Activated CD4-positive, alpha-beta T cell treated with anti-CD3 and anti-CD28 coated beads for 1 hour (primary cell): ENCODE measurements at regions not wholly inside any gene's neighbourhood (a gene's known extent, or its start where the extent isn't known, plus 50 kb on each side); places are given as distances from the start of the nearest gene placed in this dataset.
"Not testable (repeated sequence)": the region's sequence is repeated elsewhere in the genome, so short reads cannot be mapped to it uniquely, and the experiment has no call there.

ENCODE experiments used
- DNase-seq: peaks from one replicate; pipeline ENCODE4 v3.0.0-alpha.2; 2020

DNA sequence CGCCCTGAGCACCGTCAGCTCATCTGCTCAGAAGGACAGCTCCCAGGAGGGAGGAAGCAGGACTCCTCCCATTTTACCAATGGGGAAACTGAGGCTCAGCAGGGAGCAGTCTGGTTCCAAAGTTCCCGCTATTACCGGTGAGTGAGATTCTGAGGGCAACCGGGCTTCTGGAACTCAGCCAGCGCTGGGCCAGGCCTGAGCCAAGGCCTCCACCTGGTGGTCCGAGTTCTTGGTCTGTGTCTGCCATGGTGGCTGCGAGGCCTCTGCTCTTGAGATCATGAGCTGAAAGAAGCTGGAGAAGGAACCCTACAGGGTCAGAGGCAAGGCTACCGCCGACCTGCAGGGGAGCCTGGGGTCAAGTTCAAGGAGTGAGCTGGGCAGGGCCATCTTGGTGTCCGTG, 110.8 kb upstream of the GSE1 start:
- no peak for DNase-seq

DNA sequence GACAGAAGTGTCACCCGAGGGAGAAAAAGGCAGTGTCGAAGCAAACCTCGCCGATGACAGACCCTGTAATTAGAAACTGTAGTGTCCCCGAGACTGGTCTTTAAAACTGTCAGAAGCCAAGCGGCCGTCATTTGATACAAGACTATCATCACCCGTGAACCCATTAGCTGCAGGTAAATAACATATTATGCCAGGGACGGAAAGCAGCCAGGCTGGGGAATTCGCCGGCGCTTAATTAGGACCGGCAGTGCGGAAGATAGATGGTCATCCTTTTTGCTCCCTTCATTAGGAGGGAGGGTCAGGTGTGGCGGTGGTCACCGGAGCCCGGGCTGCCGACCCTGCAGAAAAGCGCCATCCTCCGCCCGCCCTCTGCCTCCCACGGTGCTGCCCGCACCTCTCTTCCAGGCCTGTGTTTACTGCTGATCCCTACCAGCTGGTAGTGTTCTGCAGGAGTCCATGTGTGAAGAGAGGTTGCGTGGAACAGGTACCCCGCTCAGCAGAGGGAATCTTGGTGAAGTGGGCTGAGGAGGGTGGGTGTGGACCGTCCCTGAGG, 109.4 kb upstream of the GSE1 start:
- DNase-seq: no peak

DNA sequence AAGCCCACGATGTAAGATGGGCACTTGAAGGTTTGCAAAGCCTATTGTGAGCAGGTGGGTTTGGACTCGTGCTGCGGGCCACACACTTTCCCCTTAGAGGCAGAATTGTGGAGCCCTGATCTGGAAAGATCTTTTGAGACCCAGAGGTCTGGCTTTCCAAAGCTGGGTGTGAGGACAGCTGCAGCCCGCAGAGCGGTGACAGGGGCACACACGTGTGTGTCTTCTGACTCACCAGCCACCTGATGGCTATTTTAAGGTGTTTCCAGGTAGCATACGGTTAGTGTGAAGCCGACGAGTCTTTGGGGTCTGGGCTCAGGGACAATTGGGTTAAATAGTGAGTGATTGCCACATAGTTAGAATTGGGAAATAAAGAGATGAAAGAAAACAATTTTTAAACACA, 108.9 kb upstream of the GSE1 start:
- no peak for DNase-seq

DNA sequence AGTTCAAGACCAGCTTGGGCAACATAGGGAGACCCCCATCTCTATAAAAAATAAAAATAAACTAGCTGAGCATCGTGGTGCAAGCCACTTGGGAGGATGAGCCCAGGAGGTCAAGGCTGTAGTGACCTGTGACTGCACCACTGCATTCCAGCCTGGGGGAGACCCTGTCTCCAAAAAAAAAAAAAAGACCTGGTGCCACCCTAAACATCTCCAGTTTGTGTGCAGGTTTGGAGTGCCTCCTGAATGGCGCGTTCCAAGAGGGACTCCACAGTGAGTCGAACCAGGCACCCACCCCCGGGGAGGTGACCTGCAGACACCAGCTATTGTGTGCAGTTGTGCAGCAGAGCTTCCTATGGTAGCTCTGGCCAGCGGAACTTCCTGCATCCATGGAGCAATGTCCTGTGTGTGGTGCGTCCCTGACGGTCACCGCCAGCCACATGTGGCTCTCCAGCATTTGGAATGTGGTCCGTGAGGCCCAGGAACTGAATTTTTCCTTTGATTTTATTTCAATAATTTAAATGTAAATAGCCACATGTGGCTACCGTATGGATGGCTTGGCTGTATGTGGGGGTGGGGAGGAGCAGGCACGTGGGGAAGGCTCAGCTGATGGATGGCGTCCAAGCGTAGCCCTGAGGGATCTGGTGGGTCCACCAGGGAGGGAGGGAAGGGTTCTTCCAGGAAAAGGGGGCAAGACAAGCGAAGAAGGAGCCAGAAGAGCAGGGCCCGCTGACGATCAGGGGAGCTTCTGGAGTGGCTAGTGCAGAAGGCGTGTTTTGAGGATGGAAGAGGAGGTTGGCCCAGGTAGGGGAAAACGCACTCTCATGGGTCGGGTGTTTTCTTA, 107.1 kb upstream of the GSE1 start:
- DNase-seq: no peak

DNA sequence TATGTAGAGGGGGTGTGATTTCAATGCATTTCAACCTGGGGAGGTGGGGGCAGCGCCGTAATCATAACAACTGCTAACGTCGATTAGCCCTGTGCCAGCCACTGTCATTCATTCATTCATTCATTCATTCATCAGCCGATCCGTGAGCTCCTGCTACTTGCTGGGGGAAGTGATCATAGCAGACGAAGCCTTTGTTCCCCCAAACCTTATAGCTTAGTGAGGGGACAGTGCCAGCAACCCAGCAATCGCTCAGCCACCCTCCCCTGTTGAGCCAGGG, 106.5 kb upstream of the GSE1 start:
- no peak for DNase-seq

DNA sequence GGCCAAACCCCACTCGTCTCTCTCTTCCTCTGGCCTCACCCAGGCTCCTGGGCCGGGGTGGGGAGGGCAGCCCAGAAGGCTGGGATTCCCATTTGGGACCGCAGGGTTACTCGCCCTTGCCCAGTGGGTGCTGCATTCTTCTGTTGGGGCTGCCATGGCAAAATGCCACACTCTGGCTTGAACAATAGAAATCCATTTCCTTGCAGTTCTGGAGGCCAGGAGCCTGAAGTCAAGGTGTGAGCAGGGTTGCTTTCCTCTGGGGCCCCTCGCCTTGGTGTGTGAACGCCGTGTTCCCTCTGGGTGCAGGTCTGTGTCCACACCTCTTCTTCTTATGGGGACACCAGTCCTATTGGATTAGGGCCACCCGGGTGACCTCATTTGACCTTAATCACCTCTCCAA, 105.8 kb upstream of the GSE1 start:
- DNase-seq: no peak

DNA sequence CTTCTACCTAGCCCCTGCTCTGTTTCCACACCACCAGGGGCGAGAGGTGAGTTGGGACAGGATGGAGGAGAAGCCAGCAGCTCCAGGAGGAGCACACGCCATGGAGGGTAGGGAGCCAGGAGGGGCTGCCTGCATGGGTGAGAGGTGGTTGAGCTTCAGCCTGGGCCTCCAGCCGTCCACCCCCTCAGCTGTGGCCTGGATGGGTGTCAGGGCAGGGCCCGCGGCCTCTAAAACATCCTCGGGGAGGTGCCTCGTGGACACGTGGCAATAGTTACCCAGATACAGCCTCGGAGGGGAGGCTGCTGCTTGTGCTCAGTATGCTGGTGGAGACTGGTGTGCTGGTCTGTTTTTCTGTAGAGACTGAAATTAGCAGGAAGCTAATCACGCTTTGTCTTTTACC, 104.7 kb upstream of the GSE1 start:
- DNase-seq: no peak

DNA sequence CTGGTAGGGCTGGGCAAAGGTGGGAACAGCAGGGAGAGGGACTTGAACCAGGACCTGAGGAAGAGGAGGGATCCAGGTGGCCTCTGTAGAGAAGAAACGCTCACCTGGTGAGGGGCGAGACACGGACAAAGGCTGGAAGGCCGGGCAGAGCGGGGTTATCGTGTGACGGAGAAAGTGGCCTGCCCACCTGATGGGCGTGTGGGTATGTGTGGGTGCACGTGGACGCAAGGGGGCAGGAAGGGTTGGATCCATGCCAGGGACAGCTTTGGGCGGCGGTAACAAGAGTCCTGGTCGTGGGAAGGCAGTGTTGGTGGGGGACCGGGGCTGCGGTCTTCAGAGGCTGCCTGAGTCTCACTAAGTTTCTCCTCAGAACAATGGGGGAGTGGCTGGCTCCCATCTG, 104.1 kb upstream of the GSE1 start:
- DNase-seq: no peak

DNA sequence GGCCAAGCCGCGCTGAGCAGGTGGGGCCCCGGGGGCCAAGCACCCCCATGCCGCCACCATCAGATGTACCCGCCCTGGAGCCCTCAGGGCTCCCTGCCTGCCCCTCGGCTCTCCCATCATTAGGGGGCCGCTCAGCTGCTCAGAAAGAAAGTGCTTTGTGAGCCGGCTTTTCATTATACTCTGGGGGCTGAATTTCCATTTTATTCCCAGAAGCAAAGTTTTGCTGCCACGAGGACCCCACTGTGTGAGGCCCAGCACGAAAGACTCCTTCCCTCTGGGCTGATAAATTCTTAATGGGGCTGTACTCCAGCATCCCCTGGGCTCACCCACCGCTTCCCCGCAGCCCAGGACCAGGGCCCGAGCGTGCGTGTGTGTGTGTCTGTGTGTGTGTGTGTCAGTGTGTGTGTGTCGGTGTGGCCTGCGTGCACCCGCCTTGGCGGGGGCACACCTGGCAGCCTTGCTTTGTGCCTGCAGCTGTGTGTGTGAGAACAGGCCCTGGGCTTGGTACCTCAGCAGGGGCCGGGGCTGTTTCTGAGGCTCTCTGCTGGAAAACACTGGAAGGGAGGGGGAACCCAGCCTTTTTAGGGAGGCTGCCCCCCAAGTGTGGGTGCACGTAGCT, 103.0 kb upstream of the GSE1 start:
- no peak for DNase-seq

DNA sequence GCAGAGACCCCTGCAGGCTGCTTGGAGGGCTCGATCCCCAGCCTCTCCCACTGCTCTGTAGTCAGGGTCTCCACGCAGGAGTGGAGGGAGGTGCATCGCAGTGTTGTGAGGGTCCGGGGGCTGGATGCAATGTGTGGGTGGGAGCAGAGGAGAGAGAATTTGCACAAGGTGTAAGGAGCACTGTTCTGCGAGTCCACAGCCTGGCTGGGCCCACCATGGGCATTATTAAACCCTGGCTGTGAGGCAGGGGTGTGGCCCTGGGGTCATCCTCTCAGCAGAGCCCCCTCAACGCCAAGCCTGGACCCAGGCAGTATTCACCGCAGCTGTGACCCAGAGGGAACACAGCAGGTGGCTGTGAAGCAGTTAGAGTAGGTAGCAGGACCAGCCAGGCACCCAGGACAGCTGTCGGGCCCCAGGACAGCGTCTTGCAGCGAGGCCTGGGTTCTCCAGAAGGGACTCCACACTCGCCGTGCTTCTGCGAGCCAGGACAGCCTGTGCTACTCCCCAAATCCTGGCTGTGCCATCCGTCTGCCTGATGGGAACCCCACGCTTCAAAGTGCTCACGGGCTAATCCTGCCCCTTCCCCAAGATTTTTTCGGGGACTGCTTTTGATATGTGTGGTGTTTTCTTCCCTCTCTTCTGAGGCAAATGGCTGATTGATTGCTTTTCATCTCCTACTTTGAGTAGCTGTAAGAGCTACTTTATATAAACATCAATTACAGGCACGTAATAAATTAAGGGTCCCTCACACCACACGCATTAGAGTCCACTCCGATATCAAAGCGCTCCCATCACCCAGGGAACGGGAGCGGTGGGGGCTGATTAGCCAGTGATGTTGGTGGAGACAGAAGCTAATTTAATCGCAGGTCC, 100.9 kb upstream of the GSE1 start:
- DNase-seq: no peak

DNA sequence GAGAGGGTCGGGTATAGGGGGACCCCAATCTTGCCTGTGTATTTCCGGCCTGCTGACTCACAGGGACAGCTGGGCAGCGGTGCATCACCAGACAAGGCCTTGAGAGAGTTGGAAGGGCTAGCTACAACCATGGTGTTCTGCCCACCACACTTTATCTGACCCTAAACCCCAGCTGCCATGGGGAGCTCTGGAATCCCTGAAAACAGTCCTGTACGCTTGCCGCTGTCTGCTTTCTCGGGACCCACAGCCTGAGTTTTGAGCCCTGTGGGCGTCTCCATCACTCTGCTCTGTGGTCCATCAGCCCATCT, 100.4 kb upstream of the GSE1 start:
- no peak for DNase-seq

DNA sequence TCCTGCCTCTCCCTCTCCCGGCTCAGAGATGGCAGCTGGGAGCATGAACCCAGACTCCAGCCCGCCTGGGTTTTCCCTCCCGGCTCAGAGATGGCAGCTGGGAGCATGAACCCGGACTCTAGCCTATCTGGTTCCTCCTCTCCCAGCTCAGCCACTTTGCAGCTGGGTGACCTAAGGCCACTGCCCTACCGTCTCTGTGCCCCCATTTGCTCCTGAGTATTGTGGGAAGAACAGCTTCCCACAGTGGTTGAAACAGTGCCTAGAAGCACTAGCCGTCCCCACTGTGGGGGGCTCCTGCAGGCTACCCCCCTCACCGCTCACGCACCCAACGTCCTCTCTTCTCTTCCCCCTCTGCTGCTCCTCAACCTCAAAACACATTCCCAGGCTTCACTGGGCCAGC, 99.9 kb upstream of the GSE1 start:
- no peak for DNase-seq

DNA sequence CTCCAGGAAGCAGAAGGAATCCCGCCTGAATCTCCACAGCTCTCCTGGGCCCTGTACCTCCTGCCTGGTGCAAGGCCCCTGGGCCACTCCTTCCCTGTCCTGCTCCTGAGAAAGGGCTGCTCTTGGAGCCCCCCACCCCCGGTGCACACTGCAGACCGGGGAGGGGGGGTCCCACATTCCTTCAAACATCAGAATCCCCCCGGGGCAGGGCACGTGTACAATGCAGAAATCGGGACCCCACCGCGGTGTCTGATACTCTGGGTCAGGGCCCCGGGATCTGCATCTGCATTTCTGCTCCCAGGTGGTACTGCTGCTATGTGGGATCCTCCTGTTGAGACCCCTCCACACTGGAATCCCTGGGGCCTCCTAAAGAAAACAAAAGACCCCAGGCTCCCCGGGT, 99.5 kb upstream of the GSE1 start:
- no peak for DNase-seq

DNA sequence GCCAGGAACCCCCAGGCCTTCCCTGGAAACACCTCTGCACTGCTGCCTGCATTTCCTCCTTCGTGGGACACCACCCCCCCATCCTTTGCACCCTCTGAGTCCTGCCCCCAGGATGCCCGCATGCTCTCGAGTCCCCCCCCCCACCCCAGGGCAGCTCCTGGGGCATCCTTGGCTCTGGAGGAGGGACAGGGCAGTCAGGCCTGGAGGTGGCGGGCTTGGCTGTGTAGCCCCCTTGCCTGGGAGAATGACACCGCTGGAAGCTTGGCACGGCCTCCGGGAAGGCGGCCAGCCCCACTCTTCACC, 98.9 kb upstream of the GSE1 start:
- DNase-seq: no peak

DNA sequence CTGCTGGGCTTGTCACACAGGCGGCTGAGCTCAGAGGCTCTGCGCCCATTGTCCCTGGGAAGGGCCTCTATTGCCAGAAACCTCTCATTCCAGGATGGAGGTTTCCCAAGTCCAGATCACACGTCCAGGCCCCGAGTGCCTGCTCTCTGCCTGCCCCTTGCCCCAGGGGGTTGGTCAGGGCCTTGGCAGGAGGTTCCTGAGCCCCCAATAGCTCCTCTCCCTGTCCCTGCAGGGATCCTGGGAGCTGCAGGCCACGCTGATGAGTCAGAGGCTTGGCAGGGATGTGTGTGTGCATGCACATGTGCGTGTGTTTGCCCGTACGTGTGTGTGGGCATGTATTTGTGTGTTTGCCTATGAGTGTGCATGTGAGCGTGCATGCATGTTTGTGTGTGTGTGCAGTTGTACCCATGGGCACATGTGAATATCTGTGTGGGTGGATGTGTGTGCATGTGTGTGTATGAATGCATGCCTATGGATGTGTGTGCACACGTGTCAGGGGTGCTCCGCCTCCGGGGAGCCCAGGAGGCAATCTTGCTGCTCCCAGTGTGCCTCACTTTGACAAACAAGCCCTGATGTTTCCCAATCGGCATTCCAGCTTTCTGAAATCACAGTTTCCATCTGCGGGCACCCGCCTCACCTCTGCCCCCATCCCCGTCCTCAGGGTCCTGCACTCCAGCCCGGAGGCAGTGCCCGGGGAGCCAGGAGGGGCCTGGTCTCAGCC, 98.4 kb upstream of the GSE1 start:
- no peak for DNase-seq

DNA sequence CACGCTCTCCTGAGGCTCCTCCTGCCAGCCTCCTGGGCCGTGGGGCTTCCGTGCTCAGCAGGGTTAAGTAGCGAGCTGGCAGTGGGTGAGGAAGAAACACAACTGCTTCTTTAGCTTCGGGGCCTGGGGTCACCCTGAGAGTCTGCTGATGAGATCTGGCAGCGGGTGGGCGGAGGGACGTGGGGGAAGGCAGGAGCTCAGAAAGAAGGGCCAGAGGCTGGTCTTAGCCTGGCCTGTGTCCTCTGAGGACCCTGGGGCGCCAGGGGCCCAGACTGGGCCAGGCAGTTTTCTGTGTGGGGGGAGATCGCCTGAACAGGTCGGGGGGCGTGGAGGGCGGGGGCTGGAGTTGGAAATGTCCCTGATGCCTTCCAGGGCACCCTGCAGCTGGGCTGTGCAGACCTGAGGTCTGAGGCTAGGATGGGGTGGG, 97.8 kb upstream of the GSE1 start:
- DNase-seq: no peak

DNA sequence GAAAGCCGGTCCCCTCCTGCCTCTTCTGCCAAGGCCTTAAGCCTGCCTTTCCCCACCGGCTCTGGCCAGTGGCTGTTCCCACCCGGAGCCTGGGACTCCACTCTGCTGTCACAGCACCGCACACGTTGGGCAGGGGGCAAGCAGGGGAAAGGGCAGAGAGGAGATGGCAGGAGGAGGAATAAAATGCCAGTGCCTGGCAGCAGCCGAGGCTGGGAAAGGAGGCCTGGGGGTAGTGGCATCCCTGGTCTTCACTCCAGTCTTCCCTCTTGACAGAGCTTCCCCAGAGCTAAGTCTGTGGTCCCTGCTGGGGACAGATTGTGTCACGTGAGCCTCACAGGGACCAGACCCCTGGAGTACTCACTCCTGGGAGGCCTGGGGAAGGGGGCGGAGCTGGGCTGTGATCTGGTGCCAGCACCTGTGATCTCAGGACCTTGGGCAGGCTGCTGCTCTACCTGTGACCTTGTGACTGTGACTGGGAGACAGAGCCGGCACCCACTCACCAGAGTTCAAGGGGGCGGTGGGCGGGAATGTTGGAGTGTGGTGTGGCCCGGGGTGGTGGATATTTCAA, 97.2 kb upstream of the GSE1 start:
- no peak for DNase-seq

DNA sequence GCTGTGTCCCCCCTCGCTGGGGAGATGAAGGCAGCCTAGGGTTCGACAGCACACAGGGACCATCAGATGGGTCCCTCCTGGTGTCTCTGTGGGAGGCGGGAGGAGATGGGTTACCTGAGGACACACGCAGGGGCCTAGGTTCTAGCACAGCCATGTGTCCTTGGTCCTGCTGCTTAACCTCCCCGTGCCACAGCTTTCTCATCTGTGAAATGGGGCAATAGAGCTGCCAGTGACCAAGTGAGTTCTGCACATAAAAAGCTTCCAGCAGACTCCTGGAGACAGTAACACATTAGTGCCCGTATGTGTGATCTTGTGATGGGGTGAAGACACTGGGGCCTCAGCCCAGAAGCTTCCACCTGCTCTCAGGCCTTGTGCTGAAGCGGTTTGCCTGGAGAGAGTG, 96.0 kb upstream of the GSE1 start:
- DNase-seq: no peak

DNA sequence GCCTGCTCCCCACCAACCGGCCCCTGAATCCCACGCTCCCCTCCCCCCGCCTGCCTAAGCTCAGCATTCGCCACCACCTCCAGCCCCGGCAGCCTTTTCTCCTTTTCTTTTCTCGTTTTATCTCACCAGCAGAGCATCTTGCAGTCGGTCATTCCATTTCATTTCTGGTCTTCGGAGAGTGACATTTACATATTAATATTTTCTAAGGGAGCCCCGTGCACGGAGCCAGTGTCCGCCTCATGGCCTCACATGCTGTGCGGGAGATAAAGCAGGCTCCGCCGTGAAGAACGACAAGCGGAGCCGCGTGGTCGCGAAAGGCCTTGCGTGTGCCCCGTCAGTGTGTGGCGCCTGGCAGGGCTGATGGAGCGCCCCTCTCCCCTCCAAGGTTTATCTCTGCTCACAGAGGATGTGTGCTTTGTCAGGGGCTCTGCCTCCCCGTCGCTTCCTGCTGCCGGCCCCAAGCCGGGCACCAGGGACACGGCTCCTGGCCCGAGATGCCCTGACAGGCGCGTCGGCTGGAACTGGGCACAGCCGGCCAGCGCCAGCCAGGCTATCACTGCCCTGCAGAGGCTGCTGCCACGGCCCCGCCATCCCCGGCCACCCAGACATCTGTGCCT, 95.5 kb upstream of the GSE1 start:
- DNase-seq: no peak

DNA sequence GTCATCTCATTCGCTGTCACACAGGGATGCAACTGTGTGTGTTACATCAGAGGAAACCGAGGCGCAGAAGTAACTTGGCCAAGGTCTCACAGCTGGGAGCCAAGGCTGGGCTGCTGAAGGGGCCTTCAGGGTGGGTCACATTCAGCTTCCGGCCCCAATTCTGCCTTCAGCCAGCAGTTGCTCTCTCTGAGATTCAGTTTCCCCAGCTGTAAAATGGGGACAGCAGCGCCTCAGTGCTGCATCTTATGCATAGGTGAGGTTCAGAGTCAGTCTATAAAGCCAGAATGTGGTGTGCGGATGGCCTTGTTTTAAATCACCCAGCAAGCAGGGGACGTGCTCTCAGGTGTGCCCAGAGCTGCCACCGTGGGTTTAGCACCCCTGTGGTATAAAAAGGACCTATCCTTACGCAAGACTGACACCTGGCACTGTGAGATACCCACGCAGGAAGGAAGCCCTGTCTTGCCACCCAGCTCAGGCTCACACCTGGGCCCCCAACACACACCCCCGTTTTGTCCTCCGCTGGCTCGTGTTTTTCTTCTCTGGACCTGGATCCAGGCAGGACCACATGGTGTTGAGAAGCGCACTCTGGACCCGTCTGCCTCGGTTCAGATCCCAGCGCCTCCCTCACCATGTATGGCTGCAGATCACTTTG, 94.6 kb upstream of the GSE1 start:
- DNase-seq: no peak

DNA sequence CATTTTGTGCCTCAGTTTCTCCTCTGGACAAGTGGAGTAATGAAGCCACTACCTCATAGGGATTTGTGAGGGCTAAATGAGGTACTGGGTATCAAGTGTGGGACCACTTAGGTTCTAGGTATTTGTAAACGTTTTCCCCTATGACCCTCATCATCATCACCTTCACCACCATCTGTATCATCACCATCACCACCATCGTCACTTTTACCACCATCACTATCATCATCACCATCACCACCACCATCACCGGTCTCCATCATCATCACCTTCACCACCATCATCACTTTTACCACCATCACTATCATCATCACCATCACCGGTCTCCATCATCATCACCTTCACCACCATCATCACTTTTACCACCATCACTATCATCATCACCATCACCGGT, 94.1 kb upstream of the GSE1 start:
- not testable (repeated sequence) for DNase-seq

DNA sequence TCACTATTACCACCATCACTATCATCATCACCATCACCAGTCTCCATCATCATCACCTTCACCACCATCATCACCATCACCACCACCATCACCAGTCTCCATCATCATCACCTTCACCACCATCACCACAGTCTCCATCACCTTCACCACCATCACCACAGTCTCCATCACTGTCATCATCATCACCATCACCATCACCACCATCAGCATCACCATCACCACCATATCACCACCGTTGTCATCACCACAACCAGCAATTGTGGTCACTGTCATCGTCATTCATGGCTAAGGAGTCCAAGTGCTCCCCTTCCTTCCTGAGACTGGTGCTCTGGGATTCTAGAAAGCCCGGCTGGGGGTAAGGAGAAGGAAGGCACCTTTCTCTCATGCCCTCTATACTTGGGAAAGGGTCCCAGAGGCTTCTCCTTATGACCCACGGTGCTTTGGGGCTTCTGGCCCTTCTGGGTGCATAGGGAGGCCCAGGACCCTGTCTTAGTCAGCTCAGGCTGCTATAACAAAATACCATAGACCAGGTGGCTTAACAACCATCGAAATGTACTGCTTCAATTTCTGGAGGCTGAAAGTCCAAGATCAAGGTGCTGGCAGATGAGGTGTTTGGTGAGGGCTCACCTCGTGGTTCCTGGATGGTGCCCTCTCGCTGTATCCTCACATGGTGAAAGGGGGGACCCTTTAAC, 93.4 kb upstream of the GSE1 start:
- DNase-seq: no peak
